ENCODE measurements at regions not wholly inside any gene's neighbourhood (a gene's known extent, or its start where the extent isn't known, plus 50 kb on each side); places are given as distances from the start of the nearest gene placed in this dataset.
A peak's percentile ranks its signal among the peaks of the same experiment; 100 is the strongest.

GRCh38 chr2:46813680-46814079, 101.9 kb downstream of the MCFD2 start:
- Histone ChIP-seq H3K9me3 (no peaks in the 10 kb centered on the region), H3K36me3 (no peaks in the 10 kb centered on the region), H3K4me1 (peaks cover 0 to 26% (median 0%) of the 10 kb centered on the region in 4 donors), H3K4me3 (no peak overlapping the region), H3K27ac (peak overlapping the region in 3 of 4 donors; percentile 60 to 76 (median 74)), H3K27me3 (no peaks in the 10 kb centered on the region)
- no peak for DNase-seq
- TF ChIP-seq POLR2A (IDR thresholded peaks at IDR 0.05) (no peak), CTCF (IDR thresholded peaks at IDR 0.05) (no peak)

GRCh38 chr2:46813020-46813415, 102.6 kb downstream of the MCFD2 start:
- TF ChIP-seq POLR2A (IDR thresholded peaks at IDR 0.05) (no peak), CTCF (IDR thresholded peaks at IDR 0.05) (no peak)
- no peaks in the 10 kb centered on the region for H3K36me3 ChIP-seq
- H3K4me1 ChIP-seq = peaks cover 0 to 21% (median 0%) of the 10 kb centered on the region in 4 donors
- DNase-seq = peak in 1 of 3 donors; percentile 47
- no peaks in the 10 kb centered on the region for H3K27me3 ChIP-seq
- H3K9me3 ChIP-seq = no peaks in the 10 kb centered on the region
- H3K27ac ChIP-seq = peak overlapping the region in 2 of 4 donors; percentile 28 to 76
- no peak overlapping the region for H3K4me3 ChIP-seq

Measured in Peyer's patch (tissue), 4 donors.